NCI-H1092 treated with DMSO at 0.1 percent for 48 hours (cell line): ENCODE measurements at regions not wholly inside any gene's neighbourhood (a gene's known extent, or its start where the extent isn't known, plus 50 kb on each side); places are given as distances from the start of the nearest gene placed in this dataset.

Experiments used
- DNase-seq: peaks from one replicate; lab custom pipeline; 2025; lab: John Stamatoyannopoulos, UW

DNA sequence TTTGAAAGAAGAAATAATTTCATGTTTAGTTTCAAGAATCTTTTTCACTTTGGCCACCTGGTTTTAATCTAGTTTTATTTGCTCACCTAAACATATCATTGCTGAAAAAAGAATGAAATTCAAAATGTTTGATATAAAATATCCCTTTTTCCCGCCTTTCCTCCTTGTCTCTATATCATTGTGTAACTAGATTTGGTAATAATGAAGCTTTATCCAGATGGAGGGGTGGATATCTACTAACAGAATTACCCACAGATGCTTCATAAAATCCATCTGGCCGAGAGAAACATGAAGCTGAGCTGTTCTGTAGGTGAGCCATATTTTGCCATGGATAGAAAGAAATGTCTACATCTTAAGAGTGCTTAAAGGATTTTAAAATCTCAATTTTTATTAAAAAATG is 214.7 kb downstream of the ICE1 start:
- DNase-seq: no peak

DNA sequence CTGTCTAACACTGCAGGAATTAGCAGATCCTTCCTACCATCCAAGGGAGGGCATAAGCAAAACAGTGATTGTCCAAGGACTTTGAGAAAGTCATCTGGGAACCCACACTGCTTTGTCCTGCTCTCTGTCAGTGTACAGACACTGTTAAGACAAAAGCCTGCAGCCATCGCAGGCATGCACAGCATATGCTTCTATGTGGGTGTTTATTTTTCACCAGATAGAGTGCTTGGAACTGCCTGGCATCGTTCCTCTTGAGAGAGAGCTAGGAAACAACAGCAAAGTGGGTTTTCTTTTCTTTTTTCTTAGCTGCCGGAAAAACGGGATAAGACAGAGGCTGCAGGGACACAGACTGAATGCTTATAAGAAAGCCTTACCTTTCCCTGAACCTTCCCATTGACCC is 212.3 kb downstream of the ICE1 start:
- no peak for DNase-seq

DNA sequence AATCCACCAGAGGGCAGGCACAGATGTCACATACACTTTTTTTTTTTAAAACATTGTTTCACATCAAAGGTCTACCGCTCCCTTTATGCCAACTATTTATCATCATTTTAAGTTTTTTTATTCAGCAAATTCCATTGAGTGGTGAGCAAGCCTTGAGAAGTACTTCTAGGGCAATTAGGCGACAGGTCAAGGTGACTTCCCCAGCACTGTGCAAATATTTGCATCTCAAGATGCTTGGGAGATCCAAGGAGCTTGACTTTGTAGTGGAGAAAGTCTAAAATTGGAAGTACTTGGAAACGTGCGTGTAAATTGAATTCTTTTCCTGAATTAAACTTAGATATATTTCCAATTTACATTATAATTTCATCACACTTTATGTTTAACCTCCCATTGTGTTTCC is 211.1 kb downstream of the ICE1 start:
- no peak for DNase-seq

DNA sequence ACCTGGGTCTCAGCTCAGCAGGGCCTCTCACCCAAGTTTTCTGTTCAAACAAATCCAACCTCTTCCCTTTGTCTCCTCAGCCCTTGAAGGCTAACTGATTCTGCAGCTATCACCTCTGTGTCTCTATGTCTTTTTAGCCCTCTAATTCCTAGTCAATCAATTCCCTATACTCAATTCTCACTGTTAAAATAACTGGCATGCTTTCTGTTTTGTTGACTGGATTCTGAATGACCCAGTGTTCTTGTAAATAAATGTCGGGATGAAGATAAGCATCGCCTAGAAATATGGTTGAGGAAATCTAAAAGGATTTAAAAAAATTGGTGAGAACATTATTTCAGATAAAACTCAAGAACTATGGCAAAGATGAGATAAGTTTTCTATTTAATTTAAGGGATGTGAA is 210.2 kb downstream of the ICE1 start:
- no peak for DNase-seq

DNA sequence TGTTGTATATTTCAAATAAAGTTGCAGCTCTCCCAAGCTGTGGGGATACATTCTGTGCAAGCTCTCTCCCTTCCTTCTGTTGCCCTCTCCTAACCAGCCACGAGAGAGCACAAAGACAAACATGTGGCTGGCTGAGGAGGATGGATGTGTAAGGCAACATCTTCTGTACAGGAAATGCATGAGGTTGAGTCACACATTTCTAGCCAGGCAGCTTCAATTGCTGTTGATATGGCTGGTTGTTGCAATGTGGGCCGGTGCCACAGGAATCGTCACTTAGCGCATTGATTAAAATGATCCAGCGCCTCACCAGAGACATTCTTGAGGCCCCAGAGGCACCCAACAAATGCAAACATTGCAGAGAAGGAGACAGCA is 207.1 kb downstream of the ICE1 start:
- no peak for DNase-seq

DNA sequence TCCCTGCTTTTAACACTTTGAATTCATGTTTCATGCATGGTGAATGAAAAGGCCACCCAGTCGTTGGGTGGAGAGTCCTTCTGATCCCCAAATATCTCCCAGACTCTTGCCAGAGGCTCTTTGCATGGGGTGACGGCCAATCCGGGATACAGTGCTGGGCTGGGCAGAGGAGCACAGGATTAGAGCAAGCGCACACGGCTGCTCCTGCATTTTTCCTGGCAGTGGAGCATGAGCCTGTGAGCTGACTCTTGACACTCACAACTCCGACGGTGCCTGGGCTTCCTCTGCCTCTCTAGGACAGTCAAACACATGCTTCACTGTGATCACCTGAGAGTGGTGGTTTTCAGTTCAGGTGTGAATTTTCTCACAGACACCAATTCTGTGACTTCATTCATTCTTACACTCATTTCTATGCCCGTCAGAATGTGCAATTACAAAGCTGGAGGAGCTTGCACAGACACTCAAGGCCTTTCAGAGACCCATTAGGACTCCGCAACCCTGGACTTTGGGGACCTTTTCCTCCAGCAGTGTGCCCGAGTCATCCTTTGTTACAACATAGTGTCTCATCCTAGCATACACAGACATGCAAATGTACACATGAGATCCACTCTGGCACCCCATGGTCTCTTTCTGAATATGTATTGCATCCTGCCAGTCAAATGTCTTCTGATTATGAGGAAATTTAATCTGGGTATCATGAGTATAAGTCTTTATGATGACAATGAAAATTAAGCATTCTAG is 206.6 kb downstream of the ICE1 start:
- no peak for DNase-seq

DNA sequence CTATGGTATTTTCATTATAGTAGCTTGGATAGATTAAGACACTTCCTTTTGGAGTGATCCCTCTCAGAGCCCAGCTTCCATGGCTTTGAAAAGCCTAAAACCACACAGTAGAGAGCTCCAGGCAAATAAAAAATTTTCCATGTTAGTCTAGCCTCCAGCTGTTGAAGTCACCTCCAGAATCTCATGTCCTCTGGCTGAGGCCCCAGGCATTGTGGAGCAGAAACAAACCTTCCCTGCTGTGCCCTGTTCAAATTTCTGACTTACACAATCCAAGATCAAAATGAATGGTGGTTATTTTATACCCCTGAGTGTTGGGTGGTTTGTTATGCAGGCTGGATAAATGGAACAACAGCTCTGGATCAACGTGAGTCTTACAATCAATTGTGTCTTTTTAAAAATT is 203.9 kb downstream of the ICE1 start:
- DNase-seq: no peak

DNA sequence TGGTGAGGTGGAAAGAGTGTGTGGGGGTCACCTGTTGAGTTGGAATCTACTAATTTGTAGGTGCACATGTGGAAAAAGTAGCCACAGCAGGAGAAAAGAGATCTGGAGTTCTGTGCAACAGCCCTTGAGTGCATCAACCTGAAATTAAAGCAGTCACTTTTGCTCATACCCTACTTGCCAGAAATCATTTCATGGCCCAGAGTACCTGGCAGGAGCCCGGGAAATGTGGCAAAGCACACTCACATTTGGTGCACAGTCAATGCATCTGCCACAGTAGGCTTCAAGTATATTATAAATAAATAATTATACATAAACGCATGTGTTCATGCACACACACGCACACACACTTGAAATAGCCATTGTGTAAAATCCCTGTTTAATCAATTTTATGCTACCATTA is 203.0 kb downstream of the ICE1 start:
- DNase-seq: no peak

DNA sequence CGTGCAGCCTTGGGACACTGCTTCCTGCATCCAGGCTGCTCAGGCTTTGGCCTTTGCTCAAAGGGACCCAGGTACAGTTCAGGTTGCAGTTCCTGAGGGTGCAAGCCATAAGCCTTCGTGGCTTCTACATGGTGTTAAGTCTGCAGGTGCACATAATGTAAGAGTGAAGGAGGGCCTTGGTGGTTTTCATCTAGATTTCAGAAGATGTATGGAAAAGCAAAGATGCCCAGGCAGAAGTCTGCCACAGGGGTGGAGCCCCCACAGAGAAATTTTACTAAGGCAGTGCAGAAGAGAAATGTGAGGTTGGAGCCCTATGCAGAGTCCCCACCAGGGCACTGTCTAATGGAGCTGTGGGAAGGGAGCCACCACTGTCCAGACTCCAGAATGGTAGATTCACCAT is 200.9 kb downstream of the ICE1 start:
- DNase-seq: no peak

DNA sequence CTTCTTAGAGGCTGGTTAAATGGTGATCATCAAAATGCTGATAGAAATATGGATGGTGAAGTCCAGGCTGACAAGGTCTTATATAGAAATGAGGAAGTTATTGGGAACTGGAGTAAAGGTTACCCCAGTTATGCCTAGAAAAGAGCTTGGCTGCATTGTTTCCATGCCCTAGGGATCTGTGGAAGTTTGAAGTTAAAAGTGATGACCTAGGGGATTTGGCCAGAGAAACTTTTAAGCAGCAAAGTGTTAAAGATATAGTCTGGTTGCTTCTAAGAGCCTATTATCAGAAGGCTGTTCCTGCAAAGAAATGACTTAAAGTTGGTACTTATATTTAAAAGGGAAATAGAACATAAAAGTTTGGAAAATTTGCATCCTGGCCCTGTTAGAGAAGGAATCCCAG is 200.3 kb downstream of the ICE1 start:
- no peak for DNase-seq

DNA sequence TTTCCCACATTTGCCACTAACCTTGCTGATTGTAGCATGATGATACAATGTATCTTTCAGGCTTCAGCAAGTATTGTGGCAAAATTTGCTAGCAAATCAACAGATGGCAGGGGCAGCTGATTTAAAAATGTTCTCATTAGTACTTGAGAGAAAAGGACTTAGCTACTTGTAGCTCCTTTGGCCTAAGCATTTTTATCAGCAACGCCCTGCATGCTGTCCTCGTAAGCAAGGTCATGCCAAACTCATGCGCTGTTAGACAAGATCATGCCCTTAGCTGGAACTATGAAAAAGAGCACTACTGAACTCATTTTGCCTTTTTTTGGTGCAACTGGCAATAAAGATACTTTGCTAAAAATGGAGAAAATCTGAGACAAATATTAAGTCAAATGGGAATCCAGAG is 197.1 kb downstream of the ICE1 start:
- no peak for DNase-seq

DNA sequence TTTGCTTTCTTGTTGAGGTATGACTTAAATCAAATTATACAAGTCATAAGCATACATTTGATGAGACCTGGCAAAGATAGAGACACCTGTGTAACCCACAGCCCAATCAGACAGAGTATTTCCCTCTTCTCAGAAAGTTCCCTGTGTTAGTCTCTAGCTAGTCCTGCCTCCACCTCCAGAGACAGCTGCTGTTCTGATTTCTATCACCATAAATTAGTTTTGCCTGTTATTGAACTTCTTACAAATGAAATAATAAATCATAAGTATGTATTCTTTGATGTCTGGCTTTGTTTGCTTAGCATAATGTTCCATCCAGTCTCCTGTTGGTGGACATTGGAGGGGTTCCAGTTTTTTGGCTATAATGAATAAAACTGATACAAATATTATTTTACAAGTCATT is 194.5 kb downstream of the ICE1 start:
- DNase-seq: peak; percentile 49

DNA sequence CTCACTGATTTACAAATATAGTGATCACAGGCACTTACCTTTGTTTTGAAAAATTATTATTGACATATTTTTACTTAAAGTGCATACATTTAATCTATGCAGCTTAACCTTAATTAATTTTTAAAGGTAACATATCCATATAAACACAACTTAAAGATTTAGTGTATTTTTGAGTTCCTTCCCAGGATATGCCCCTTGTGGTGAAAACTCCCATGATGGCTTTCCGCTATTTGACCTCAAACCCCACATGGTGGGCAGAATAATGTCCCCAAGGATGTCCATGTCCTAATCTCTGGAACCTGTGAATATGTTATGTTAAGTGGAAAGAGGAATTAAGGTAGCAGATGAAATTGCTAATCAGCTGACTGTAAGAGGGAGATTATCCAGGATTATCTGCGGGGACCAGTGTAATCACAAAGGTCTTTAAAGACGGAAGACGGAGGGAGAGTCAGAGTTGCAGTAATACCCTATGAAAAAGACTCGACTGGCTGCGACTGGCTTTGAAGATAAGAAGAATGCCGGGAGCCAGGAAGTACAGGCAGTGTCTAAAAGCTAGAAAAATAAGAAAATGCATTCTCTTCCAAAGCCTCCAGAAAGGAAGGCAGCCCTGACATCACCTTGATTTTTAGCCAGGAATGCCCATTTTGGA is 193.9 kb downstream of the ICE1 start:
- DNase-seq: peak; percentile 13

DNA sequence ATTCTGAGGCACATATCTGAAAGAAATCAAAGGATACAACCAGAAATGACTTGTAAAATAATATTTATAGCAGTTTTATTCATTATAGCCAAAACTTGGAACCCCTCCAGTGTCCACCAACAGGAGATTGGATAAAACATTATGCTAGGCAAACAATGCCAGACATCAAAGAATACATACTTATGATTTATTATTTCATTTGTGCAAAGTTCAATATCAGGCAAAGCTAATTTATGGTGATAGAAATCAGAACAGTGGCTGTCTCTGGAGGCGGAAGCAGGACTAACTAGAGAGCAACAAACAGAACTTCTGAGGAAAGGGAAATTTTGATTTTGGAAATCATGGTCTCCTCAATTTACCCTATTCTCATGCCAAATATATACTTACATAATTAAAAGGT is 193.1 kb downstream of the ICE1 start:
- peak; percentile 20 for DNase-seq

DNA sequence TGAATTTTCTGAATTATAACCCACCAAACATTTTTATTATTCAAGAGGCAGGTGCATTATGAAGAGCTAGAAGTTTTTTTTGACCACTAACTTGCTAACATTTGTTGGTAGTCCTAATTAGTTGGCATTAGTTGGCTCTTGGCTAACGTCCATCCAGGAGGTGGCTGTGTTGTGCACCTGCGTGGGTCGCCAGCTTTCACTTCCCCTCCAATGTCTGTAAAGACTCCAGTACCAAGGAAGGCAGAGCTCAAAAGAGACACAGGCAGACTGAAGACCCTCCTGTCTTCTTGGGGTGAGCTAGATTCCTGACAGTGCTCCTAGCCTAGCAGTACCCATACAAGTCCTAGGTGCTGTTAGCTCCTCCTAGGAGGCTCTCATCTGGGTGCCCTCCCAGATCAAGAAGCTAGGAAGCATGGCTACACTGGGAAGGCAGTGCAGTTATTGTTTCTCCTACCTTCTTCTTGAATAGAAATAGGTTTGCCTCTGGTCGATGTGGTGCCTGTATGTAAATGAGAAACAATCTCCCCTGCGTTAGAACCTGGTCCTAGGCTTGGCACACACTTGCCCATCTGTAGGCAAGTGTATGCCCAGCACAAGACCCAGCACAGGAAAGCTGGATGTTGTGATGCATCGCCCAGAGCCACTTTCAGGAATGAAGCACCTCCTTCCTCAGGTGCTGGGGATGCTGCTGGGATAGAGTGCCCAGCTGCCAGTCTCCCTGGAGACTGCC is 190.9 kb downstream of the ICE1 start:
- DNase-seq: no peak

DNA sequence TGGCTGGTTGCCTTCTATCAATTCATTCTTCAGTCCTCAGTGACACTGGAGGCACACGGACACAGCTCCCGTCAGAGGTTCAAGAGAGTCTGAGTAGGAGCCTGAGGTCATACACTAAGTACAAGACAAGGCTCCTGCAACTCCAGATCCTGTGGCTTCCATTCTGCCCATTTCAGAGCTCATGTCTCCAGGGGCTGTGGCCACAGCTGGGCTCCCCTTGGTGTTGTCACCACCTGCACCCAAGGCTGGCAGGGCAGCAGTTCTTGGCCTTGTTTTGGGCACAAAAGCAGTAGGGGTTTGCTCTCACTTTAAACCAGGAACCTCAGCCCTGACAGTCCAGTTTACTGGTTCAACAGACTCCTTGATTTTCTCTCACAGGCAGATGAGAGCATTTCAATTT is 189.6 kb downstream of the ICE1 start:
- DNase-seq: no peak

DNA sequence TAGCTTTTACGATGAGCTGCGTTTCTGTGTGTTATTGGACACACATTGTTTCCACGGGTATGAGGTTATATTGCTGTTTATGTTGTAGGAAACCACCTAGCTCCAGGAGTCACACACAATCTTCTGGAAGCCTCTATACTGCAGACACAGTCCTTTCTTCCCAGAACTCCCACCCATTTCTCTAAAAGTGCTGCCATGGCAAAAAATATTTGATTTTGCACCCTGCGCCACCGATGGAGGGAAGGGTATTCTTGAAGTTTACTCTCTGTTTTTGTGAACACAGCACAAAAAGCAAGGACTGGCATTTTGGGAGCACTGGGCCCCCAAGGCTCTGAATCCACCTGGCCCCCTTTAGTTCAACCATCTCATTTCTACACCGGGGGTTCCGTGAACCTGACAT is 187.5 kb downstream of the ICE1 start:
- no peak for DNase-seq

DNA sequence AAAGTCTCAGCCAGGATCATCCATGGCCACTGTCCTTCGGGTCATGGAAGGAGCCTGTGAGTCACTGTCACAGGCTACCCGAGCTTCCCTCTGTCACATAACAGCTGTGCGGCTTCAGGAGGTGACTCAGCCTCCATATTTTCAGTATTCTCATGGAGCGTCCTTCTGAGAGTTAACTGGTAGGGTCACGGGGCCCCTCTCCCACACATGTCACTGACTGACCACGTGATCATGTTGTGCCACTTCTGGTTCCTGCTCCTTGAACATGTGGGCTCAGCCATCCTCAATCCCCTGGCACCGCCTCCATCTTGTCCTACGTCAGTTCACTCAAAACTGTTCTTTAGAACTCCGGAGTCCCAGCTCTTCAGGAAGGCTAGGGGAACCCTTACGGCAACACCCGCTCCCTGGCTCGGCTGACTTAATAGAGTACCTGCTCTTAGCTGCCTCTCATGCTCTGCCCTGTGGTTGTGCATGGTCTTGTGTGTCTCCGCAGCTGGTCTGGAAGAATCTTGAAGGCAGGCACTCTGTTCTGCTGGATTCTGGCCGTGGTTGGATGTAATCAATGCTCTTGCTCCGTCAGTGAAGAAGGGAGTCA is 182.8 kb downstream of the ICE1 start:
- DNase-seq: no peak

DNA sequence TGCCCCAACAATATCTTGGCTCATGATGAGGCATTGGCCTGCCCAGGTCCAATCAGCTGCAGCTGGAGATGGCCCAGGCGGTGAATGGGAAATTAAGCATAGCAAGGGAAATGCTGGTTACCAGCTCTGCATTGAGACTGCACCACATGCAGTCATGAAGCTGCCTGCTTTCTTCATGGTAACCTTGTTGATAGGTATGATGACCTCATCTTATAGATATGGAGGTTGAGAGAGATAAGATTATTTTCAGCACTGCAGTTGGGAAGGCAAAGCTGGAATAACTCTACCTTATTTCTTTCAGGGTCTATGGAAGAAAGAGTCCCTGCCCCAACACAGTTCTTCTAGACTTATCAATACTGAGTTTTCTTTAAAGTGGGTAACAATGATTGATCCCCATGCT is 180.1 kb downstream of the ICE1 start:
- no peak for DNase-seq

DNA sequence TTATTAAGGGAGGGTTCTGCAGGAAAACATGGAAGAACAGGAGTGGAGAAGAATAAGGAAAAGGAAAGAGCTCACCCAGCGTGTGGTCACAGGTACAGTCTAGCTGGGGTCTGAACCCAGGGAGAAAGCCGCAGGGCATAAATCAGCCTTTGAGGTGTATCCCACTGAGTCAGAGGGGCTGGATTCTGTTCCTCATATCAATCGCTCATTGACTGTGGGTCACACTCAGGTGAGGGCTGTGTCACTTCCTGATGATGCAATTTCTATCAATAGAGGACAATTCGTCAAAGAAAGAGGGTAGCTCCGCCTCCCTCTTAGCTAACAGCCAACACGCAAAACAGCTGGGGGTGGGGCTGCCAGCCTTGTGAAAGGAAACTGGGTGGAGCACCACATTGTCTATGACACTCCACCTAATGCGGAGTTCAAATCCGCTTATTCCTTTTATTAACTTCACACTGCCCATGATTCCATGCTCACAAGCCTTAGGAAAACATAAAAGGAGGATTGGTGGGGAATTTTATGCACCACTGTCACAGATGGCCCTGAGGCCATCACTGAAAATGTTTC is 176.2 kb downstream of the ICE1 start:
- DNase-seq: no peak

DNA sequence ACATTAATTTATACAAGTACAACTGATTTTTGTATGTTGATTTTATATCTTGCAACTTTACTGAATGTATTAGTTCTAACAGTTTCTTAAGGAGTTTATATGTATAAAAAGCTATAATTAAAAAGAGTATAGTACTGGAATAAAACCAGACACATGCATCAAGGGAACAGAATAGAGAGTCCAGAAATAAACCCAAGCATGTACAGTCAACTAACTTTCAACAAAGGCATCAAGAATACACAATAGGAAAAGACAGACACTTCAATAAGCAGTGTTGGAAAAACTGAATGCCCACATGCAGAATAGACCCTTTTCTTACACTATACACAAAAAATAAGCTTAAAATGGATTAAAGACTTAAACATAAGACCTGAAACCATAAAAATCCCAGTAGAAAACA is 170.9 kb downstream of the ICE1 start:
- DNase-seq: no peak

DNA sequence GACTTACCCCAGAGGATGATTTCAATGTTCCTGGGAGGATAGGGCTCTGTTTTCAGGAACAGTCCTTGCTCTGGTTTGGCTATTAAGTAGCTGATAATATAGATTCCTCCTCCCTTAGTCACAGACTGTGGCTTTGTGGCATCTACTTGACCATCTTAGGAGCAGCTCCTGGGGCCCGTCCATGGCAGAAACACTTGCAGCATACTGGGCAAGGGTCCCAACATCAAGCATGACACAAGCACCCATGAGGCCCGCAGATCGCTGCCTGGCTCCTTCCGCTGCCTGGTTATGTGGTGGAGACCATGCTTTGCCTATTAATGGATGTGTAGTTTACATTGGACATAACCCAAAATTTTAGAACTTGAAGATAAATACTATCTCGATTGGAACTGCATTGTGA is 170.1 kb downstream of the ICE1 start:
- no peak for DNase-seq

DNA sequence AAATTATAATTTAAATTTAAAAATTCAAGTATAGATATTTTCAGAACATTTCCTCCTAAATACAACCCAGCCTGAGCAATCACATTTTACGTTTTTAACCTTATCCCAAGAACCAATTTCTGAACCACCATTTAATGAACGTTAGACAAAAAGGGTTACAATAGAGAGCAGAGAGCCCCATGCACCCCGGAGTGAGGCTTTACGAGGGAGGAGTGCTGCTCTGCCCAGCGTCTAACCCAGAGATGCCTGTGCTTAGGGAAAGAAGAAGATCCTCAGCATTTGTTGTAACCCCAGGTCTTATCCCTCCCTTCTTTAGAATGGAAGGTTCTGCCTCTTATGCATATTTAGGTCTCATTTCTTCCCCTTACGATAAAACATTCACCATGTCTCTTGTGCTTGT is 169.1 kb downstream of the ICE1 start:
- no peak for DNase-seq
